ENCODE measurements at regions not wholly inside any gene's neighbourhood (a gene's known extent, or its start where the extent isn't known, plus 50 kb on each side); places are given as distances from the start of the nearest gene placed in this dataset.

- TF ChIP-seq ZNF317 (CRISPR knock-in tag; IDR thresholded peaks at IDR 0.05) (no peak), CTCF (CRISPR knock-in tag; IDR thresholded peaks at IDR 0.05) (no peak), NR1H2 (CRISPR knock-in tag; IDR thresholded peaks at IDR 0.05; ENCODE audit: borderline replicate concordance, low read depth) (no peak), ZNF550 (CRISPR knock-in tag; IDR thresholded peaks at IDR 0.05; ENCODE audit: borderline replicate concordance) (no peak), POLR2A (IDR thresholded peaks at IDR 0.05; ENCODE audit: insufficient read depth in 1 of 2, low read depth in 2 of 2, low read length in 2 of 2) (no peak)
- TF ChIP-seq, protein P1, sequence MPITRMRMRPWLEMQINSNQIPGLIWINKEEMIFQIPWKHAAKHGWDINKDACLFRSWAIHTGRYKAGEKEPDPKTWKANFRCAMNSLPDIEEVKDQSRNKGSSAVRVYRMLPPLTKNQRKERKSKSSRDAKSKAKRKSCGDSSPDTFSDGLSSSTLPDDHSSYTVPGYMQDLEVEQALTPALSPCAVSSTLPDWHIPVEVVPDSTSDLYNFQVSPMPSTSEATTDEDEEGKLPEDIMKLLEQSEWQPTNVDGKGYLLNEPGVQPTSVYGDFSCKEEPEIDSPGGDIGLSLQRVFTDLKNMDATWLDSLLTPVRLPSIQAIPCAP (CRISPR knock-in tag; IDR thresholded peaks at IDR 0.05; ENCODE audit: low read depth): no peak
Observed at GRCh38 chr16:75780669-75781068, 54.4 kb upstream of the CPHXL start.

Measured in HepG2 (cell line).